ENCODE measurements at regions not wholly inside any gene's neighbourhood (a gene's known extent, or its start where the extent isn't known, plus 50 kb on each side); places are given as distances from the start of the nearest gene placed in this dataset.

DNA sequence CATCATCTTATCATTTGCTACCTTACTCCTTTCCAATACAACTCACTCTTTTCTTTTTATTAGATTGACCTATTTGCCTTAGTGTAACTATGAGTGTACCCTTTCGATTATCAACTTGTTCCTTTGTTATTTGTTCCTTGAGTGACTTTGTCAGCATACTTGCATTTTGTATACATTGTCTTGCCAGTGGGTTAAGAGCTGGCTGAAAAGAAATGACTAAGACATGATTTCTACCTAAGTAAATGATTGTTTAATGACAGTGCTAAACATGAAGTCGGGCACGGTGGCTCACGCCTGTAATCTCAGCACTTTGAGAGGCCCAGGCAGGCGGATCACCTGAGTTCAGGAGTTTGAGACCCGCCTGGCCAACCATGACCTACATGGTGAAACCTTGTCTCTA, 1042.3 kb downstream of the TBL1XR1 start:
- Histone ChIP-seq H3K4me1 (ENCODE audit: insufficient read depth) (no peaks in the 10 kb centered on the region), H3K27ac (no peak overlapping the region)
- TF ChIP-seq EZH2 (IDR thresholded peaks at IDR 0.05; ENCODE audit: borderline replicate concordance) (no peak), EZH2phosphoT487 (IDR thresholded peaks at IDR 0.05; ENCODE audit: low read depth, severe bottlenecking, unreplicated experiment) (no peak)
- TF ChIP-seq, protein P1, sequence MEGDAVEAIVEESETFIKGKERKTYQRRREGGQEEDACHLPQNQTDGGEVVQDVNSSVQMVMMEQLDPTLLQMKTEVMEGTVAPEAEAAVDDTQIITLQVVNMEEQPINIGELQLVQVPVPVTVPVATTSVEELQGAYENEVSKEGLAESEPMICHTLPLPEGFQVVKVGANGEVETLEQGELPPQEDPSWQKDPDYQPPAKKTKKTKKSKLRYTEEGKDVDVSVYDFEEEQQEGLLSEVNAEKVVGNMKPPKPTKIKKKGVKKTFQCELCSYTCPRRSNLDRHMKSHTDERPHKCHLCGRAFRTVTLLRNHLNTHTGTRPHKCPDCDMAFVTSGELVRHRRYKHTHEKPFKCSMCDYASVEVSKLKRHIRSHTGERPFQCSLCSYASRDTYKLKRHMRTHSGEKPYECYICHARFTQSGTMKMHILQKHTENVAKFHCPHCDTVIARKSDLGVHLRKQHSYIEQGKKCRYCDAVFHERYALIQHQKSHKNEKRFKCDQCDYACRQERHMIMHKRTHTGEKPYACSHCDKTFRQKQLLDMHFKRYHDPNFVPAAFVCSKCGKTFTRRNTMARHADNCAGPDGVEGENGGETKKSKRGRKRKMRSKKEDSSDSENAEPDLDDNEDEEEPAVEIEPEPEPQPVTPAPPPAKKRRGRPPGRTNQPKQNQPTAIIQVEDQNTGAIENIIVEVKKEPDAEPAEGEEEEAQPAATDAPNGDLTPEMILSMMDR (IDR thresholded peaks at IDR 0.05; ENCODE audit: poor library complexity): no peak

DNA sequence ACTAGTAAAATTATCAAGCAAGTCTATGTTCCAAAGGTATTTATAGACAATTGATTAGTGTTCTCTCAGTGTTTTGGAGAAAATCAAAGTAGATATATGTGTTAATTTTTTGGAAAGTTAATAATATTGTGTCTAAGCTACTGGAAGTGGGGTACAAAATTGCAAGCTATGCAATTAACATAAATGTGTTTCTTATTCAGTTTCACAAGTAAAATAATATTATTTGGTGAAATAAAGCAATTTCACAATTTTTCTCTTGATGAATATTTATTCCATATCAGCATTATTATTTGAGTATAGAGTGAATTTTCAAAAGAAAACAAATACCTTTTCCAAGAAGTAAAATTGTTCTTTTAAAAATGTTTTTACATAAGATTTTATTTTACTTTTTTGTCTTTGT, 1047.7 kb downstream of the TBL1XR1 start:
- TF ChIP-seq, protein P1 (IDR thresholded peaks at IDR 0.05; ENCODE audit: poor library complexity): no peak
- no peak for TF ChIP-seq EZH2phosphoT487 (IDR thresholded peaks at IDR 0.05; ENCODE audit: low read depth, severe bottlenecking, unreplicated experiment)
- no peak for TF ChIP-seq EZH2 (IDR thresholded peaks at IDR 0.05; ENCODE audit: borderline replicate concordance)

More for the DNA sequence above, 1042.3 kb downstream of the TBL1XR1 start:
- Histone ChIP-seq H3K27me3 (no peaks in the 10 kb centered on the region), H2AFZ (no peak overlapping the region), H3K4me2 (no peak overlapping the region), H3K9me2 (replicated peaks; ENCODE audit: insufficient read depth) (no peaks in the 10 kb centered on the region), H3K36me3 (replicated peaks; ENCODE audit: insufficient read depth, low read depth) (no peaks in the 10 kb centered on the region), H3K79me2 (no peaks in the 10 kb centered on the region), H3K9me3 (ENCODE audit: low read depth) (no peaks in the 10 kb centered on the region), H3K4me3 (no peak overlapping the region), H4K20me1 (ENCODE audit: insufficient read depth, poor library complexity, severe bottlenecking) (no peaks in the 10 kb centered on the region)
- no peak for DNase-seq (ENCODE audit: low spot score)
- WGBS (ENCODE audit: low lambda C conversion rate, missing lambda C conversion rate): 89% methylated on average over 6 of the region's 6 CpGs

DNA sequence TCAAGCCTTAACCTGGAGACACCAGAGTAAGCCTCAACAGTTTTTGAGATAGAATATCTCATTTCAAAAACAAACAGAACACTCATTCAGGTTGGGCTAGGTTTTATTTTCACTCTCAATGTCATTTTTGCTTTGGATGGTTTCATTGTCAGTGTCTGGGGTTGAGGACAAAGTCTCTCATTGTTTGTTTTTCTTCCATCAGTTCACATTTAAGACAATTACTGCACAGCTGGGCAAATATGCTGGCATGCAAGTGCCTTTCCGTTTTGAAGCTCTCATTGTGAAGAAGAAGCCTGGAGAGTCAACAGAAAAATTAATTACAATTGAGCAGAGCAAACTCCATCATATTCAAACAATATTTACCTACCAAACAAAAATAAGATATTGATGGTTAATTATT, 1050.0 kb downstream of the TBL1XR1 start:
- 52% methylated on average over 1 of the region's 1 CpG for WGBS (ENCODE audit: low lambda C conversion rate, missing lambda C conversion rate)
- no peak for TF ChIP-seq EZH2phosphoT487 (IDR thresholded peaks at IDR 0.05; ENCODE audit: low read depth, severe bottlenecking, unreplicated experiment)
- H3K27me3 ChIP-seq: no peaks in the 10 kb centered on the region
- H3K9me2 ChIP-seq (replicated peaks; ENCODE audit: insufficient read depth): no peaks in the 10 kb centered on the region
- H3K4me1 ChIP-seq (ENCODE audit: insufficient read depth): no peaks in the 10 kb centered on the region
- H3K4me2 ChIP-seq: no peak overlapping the region
- no peaks in the 10 kb centered on the region for H3K79me2 ChIP-seq
- no peaks in the 10 kb centered on the region for H3K36me3 ChIP-seq (replicated peaks; ENCODE audit: insufficient read depth, low read depth)
- H3K9me3 ChIP-seq (ENCODE audit: low read depth): no peaks in the 10 kb centered on the region
- H2AFZ ChIP-seq: no peak overlapping the region
- no peak overlapping the region for H3K4me3 ChIP-seq
- no peak for DNase-seq (ENCODE audit: low spot score)
- no peak overlapping the region for H3K27ac ChIP-seq
- no peaks in the 10 kb centered on the region for H4K20me1 ChIP-seq (ENCODE audit: insufficient read depth, poor library complexity, severe bottlenecking)

More for the DNA sequence above, 1047.7 kb downstream of the TBL1XR1 start:
- Histone ChIP-seq H3K27ac (no peak overlapping the region), H3K4me1 (ENCODE audit: insufficient read depth) (no peaks in the 10 kb centered on the region), H3K4me3 (no peak overlapping the region), H3K9me3 (ENCODE audit: low read depth) (no peaks in the 10 kb centered on the region), H3K27me3 (no peaks in the 10 kb centered on the region), H3K79me2 (no peaks in the 10 kb centered on the region), H2AFZ (no peak overlapping the region), H3K9me2 (replicated peaks; ENCODE audit: insufficient read depth) (no peaks in the 10 kb centered on the region), H3K36me3 (replicated peaks; ENCODE audit: insufficient read depth, low read depth) (no peaks in the 10 kb centered on the region), H3K4me2 (no peak overlapping the region), H4K20me1 (ENCODE audit: insufficient read depth, poor library complexity, severe bottlenecking) (no peaks in the 10 kb centered on the region)
- no peak for DNase-seq (ENCODE audit: low spot score)

GRCh38 chr3:176141837-176142236, 1055.4 kb downstream of the TBL1XR1 start:
- TF ChIP-seq EZH2phosphoT487 (IDR thresholded peaks at IDR 0.05; ENCODE audit: low read depth, severe bottlenecking, unreplicated experiment): no peak
- TF ChIP-seq EZH2 (IDR thresholded peaks at IDR 0.05; ENCODE audit: borderline replicate concordance): no peak
- TF ChIP-seq, protein P1 (IDR thresholded peaks at IDR 0.05; ENCODE audit: poor library complexity): no peak
- DNase-seq (ENCODE audit: low spot score): no peak
- no peak overlapping the region for H3K4me3 ChIP-seq

More at GRCh38 chr3:176141837-176142236, 1055.4 kb downstream of the TBL1XR1 start:
- H3K27ac ChIP-seq: no peak overlapping the region
- H3K9me2 ChIP-seq (replicated peaks; ENCODE audit: insufficient read depth): no peaks in the 10 kb centered on the region
- no peak overlapping the region for H2AFZ ChIP-seq
- no peaks in the 10 kb centered on the region for H3K9me3 ChIP-seq (ENCODE audit: low read depth)
- H3K27me3 ChIP-seq: no peaks in the 10 kb centered on the region
- WGBS (ENCODE audit: low lambda C conversion rate, missing lambda C conversion rate): 81% methylated on average over 1 of the region's 1 CpG
- H3K4me2 ChIP-seq: no peak overlapping the region
- H3K4me1 ChIP-seq (ENCODE audit: insufficient read depth): no peaks in the 10 kb centered on the region
- no peaks in the 10 kb centered on the region for H4K20me1 ChIP-seq (ENCODE audit: insufficient read depth, poor library complexity, severe bottlenecking)
- no peaks in the 10 kb centered on the region for H3K36me3 ChIP-seq (replicated peaks; ENCODE audit: insufficient read depth, low read depth)
- H3K79me2 ChIP-seq: no peaks in the 10 kb centered on the region

Measured in hepatocyte (in vitro differentiated cells).